Fibroblast of lung (primary cell): ENCODE measurements at regions not wholly inside any gene's neighbourhood (a gene's known extent, or its start where the extent isn't known, plus 50 kb on each side); places are given as distances from the start of the nearest gene placed in this dataset.

Source experiments
- CTCF ChIP-seq, 2 donors: IDR thresholded peaks in 1 of 2; conservative IDR thresholded peaks in 1 of 2; 1 replicate in 1 of 2; 2 replicates in 1 of 2; pipeline ENCODE4 v1.5.1; 2011 to 2012; ENCODE audit warnings: low read length in 2 of 2, control low read depth in 1 of 2, inconsistent platforms in 1 of 2, low read depth in 1 of 2, mild to moderate bottlenecking in 1 of 2
- EZH2 ChIP-seq: IDR thresholded peaks from 2 replicates; pipeline ENCODE4 v1.5.1; 2012; ENCODE audit warnings: low read length, control low read depth, mild to moderate bottlenecking; ENCODE audit errors: missing control alignments

- no peak for TF ChIP-seq CTCF (conservative IDR thresholded peaks at IDR 0.05 in 1 of 2, IDR thresholded peaks at IDR 0.05 in 1 of 2; ENCODE audit: low read depth in 1 of 2, low read length in 2 of 2)
- no peak for TF ChIP-seq EZH2
Measured at GRCh38 chr1:181858135-181858534, 203.4 kb downstream of the ZNF648 start.
